Psoas muscle (tissue), 7 donors: ENCODE measurements at regions not wholly inside any gene's neighbourhood (a gene's known extent, or its start where the extent isn't known, plus 50 kb on each side); places are given as distances from the start of the nearest gene placed in this dataset.

Experiments
- ATAC-seq, 4 donors: fragments of 200-7000 bp; cut with Tn5 transposase; one replicate each; pipeline ENCODE4 v1.9.1; 2020; ENCODE audit warnings: moderate library complexity in 3 of 4, mild to moderate bottlenecking in 2 of 4
- DNase-seq, 2 donors: peaks; one replicate each; pipeline ENCODE4 v3.0.0-alpha.2; 2020
- H3K27ac ChIP-seq: fragments of 200-600 bp; one replicate; pipeline ENCODE4 v1.8.0; 2022
- H3K27me3 ChIP-seq, 3 donors: fragments of 200-600 bp in 1 of 3; one replicate each; pipeline versions ENCODE4 v1.6.1 to v1.8.0; 2013 to 2022; ENCODE audit warnings: low read length in 2 of 3, mild to moderate bottlenecking in 2 of 3, moderate library complexity in 1 of 3; ENCODE audit not compliant: insufficient read depth in 3 of 3
- H3K36me3 ChIP-seq, 2 donors: fragments of 200-600 bp in 1 of 2; one replicate each; pipeline versions ENCODE4 v1.6.1 to v1.8.0; 2013 to 2022; ENCODE audit warnings: low read depth in 1 of 2, mild to moderate bottlenecking in 1 of 2, moderate library complexity in 1 of 2; ENCODE audit not compliant: insufficient read depth in 1 of 2
- H3K4me1 ChIP-seq: fragments of 200-600 bp; one replicate; pipeline ENCODE4 v1.8.0; 2022
- H3K4me3 ChIP-seq: fragments of 200-600 bp; one replicate; pipeline ENCODE4 v1.8.0; 2022; ENCODE audit warnings: mild to moderate bottlenecking
- H3K9me3 ChIP-seq: fragments of 200-600 bp; one replicate; pipeline ENCODE4 v1.8.0; 2022
- WGBS, 3 donors: extraction: QIAGEN DNeasy Blood & Tissue Kit; methylation state at CpG; one replicate each; pipeline versions ENCODE4 v1.1.6 to v1.1.7; 2013; 5-methylcytosine and 5-hydroxymethylcytosine counted together
- intact Hi-C, 2 donors: fragments of 100-400 bp; cut with DNase I; formaldehyde crosslinking; loops; one replicate each; pipeline versions ENCODE4 v1.11.0 to v1.14.2; 2022
- TF ChIP-seq, protein P1 (sequence below): fragments of 200-600 bp; IDR thresholded peaks from one replicate; pipeline ENCODE4 v1.8.0; 2022; ENCODE audit warnings: antibody characterized with exemption
- donor health status: healthy with polysubstance abuse.
- donor health status: DM: no; HTN: no; CAD: no; lungs with moderate emphysema.
- donor health status: Bipolar disorder and iron deficiency.
- donor health status: healthy.
- donor health status: DM: yes; HTN: yes; CAD: no.
- donor health status: DM: no; HTN: no; CAD: no.
- donor health status: DM: yes; HTN: yes; CAD: no.

DNA sequence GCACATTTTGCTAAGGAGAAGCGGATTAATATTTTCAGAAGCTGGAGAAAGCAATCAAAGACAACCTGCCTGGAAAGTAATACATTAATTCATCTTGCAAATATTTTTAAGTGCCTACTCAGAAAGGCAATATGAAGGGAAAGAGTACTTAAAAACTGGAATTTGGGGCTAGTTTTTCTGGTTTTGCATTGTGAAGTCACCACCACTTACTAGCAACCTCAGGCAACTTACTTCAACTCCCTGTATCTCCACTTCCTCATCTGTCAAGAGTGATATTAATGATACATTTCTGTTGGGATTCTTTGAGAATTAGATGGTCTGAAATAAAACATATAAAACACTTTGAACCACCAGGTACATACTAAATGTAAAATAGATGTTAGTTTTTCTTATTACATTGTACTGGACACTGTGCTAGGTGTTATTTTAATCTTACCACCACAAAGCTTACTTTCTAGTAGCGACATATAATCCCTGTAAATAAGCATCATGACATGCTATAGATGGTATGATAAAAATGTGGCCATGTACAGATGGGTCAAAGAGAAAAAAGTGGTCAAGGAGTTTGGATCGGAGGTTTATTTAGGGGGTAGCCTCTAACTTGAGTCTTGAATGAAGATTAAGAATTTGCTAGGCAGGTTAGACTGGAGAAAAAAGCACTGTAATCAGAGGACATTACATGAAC, 101.2 kb downstream of the SPRY2 start:
- H3K4me3 ChIP-seq: no peak overlapping the region
- WGBS, 3 donors: 58 to 68% (median 64%) methylated on average over 3 of the region's 3 CpGs
- DNase-seq: no peak
- ATAC-seq: no peak
- no peaks in the 10 kb centered on the region for H3K9me3 ChIP-seq
- TF ChIP-seq, protein P1, sequence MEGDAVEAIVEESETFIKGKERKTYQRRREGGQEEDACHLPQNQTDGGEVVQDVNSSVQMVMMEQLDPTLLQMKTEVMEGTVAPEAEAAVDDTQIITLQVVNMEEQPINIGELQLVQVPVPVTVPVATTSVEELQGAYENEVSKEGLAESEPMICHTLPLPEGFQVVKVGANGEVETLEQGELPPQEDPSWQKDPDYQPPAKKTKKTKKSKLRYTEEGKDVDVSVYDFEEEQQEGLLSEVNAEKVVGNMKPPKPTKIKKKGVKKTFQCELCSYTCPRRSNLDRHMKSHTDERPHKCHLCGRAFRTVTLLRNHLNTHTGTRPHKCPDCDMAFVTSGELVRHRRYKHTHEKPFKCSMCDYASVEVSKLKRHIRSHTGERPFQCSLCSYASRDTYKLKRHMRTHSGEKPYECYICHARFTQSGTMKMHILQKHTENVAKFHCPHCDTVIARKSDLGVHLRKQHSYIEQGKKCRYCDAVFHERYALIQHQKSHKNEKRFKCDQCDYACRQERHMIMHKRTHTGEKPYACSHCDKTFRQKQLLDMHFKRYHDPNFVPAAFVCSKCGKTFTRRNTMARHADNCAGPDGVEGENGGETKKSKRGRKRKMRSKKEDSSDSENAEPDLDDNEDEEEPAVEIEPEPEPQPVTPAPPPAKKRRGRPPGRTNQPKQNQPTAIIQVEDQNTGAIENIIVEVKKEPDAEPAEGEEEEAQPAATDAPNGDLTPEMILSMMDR: no peak
- no peaks in the 10 kb centered on the region for H3K4me1 ChIP-seq
- H3K27ac ChIP-seq: no peak overlapping the region
- H3K36me3 ChIP-seq: no peaks in the 10 kb centered on the region
- no peaks in the 10 kb centered on the region for H3K27me3 ChIP-seq
- intact Hi-C loops: no loop called here

DNA sequence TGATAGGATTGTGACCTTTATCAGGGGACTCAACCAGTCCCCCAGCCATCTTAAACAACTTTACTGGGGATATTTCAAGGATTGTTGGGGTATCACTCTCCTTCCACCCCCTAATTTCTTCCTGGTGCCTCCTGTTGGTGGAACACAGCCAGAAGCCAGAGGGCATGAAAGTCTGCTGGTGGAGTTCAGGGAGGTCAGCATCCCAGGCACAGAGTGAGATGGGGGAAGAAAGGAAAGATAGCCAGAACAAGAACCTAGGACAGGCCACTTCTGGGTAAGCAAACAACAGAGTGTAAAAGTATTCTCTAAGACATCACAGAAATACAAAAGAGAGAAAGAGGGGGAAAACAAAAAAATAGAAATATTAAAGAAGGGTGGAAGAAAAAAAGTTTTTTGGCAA, 101.8 kb downstream of the SPRY2 start:
- no peaks in the 10 kb centered on the region for H3K4me1 ChIP-seq
- intact Hi-C loops: no loop called here
- no peak overlapping the region for H3K4me3 ChIP-seq
- no peak overlapping the region for H3K27ac ChIP-seq
- ATAC-seq: no peak
- H3K9me3 ChIP-seq: no peaks in the 10 kb centered on the region
- H3K36me3 ChIP-seq: no peaks in the 10 kb centered on the region
- DNase-seq: no peak
- no peaks in the 10 kb centered on the region for H3K27me3 ChIP-seq
- TF ChIP-seq, protein P1: no peak

DNA sequence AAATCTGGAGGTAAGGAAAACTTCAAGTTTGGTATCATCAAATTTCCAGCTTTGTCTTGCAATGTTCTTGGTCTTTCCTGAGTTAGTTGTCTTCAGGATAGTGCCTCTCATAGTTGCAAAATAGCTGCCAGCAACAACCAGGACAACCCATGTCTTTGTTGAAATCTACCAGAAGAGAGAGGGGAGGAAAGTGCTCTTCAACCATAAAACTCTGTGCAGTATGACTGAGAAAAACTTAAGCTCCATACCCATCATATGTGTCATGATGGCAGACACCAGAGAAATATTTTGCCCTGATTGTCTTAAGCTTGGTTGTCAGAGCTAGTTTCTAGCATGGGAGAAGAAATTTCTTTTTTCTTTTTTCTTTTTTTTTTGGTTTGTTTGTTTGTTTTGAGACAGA, 103.3 kb downstream of the SPRY2 start:
- ATAC-seq: no peak
- DNase-seq: no peak
- intact Hi-C loops: no loop called here
- TF ChIP-seq, protein P1: no peak
- no peak overlapping the region for H3K27ac ChIP-seq
- H3K4me1 ChIP-seq: no peaks in the 10 kb centered on the region
- H3K36me3 ChIP-seq: no peaks in the 10 kb centered on the region
- no peak overlapping the region for H3K4me3 ChIP-seq
- no peaks in the 10 kb centered on the region for H3K9me3 ChIP-seq
- no peaks in the 10 kb centered on the region for H3K27me3 ChIP-seq

DNA sequence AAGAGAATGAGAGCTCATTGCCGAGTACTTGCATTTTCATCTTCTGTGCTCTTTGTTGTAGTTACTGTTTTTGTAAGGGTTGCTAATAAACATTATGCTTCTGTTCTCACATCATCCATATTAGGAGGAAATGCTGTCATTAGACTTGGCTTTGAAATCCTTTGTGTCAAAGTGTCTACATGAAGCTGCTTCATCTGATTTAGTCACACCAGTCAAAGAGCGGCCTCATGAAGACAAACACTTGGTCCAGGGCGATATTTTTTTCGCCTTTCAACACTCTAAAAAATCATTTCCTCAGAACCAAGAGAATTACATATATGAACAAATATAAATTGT, 105.0 kb downstream of the SPRY2 start:
- TF ChIP-seq, protein P1: no peak
- ATAC-seq: no peak
- Histone ChIP-seq H3K27me3 (no peaks in the 10 kb centered on the region), H3K4me3 (no peak overlapping the region), H3K4me1 (no peaks in the 10 kb centered on the region), H3K27ac (no peak overlapping the region), H3K9me3 (no peaks in the 10 kb centered on the region), H3K36me3 (no peaks in the 10 kb centered on the region)
- intact Hi-C loops: no loop called here
- DNase-seq: no peak
- 53 to 62% (median 54%) methylated on average over 4 of the region's 4 CpGs for WGBS, 3 donors

DNA sequence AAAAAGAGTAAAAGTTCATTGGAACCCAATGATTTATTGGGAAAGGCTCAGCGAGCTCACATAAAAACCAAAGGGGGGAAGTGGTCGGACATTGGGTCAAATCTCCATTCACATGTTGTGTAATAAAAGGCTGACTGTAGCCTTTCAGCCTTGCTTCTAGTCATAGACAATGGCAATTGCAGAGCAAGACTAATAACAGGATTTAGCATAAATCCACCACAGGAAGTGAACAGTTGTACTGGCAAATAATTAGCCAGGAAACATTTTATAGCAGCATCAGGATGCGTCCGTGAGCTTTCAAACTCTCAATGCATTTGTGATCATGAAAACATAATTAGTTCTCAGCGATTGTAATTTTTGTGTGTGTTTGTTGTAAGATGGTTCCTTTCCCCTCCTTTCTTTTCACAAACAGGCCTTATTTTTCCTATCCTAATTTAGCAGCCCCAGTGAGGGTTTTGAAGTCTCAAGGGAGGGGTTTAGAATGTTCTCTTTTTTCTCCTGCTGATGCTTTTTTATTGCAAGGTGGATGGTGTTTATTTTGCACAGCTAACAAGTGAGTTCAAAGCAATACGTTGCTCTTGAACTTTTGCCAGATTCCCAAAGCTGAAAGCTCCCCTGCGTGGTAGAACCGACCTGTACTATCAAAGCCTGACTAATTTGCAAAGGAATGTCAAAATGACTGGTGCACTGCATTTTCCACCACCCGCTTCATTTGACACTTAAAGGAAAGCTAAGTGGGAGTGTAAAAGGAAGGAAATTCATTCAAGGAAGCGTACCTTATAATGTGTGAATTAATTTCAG, 105.6 kb downstream of the SPRY2 start:
- WGBS, 3 donors: 28 to 36% (median 30%) methylated on average over 10 of the region's 10 CpGs

More for the DNA sequence above, 105.6 kb downstream of the SPRY2 start:
- H3K27ac ChIP-seq: no peak overlapping the region
- H3K4me3 ChIP-seq: no peak overlapping the region
- H3K36me3 ChIP-seq: no peaks in the 10 kb centered on the region
- ATAC-seq (no peak), DNase-seq (no peak)
- TF ChIP-seq, protein P1: no peak
- H3K27me3 ChIP-seq: no peaks in the 10 kb centered on the region
- intact Hi-C loops: no loop called here
- no peaks in the 10 kb centered on the region for H3K9me3 ChIP-seq
- no peaks in the 10 kb centered on the region for H3K4me1 ChIP-seq
